ENCODE measurements at regions not wholly inside any gene's neighbourhood (a gene's known extent, or its start where the extent isn't known, plus 50 kb on each side); places are given as distances from the start of the nearest gene placed in this dataset.

GRCh38 chr18:61713502-61713901 is 179.3 kb downstream of the RNF152 start:
- H3K14ac ChIP-seq (ENCODE audit: insufficient read depth, low read length): no peak overlapping the region
- H3K9me3 ChIP-seq (ENCODE audit: control insufficient read depth, low read depth, low read length): no peaks in the 10 kb centered on the region
- H4K5ac ChIP-seq (ENCODE audit: insufficient read length, low read depth, low read length): no peak overlapping the region
- no peak overlapping the region for H2AK5ac ChIP-seq (ENCODE audit: insufficient read length, low read length)
- peaks cover 10% of the 10 kb centered on the region for H3K27me3 Mint-ChIP-seq (ENCODE audit: low read depth)
- no peak overlapping the region for H2AFZ ChIP-seq (ENCODE audit: low read length)
- H2BK5ac ChIP-seq (ENCODE audit: insufficient read length, low read length): no peak overlapping the region
- no peak overlapping the region for H2BK20ac ChIP-seq (ENCODE audit: low read depth, low read length, poor library complexity, severe bottlenecking)
- TF ChIP-seq CTCF (conservative IDR thresholded peaks at IDR 0.05): no peak
- no peak overlapping the region for H4K91ac ChIP-seq (ENCODE audit: insufficient read length, low read depth, low read length)
- no peaks in the 10 kb centered on the region for H4K20me1 ChIP-seq (ENCODE audit: control insufficient read depth, insufficient read depth, insufficient read length)
- H4K8ac ChIP-seq (replicated peaks; ENCODE audit: insufficient read length, low read depth, low read length): no peak overlapping the region
- H3K23ac ChIP-seq (ENCODE audit: insufficient read length, low read depth, low read length): no peak overlapping the region
- no peaks in the 10 kb centered on the region for H3K27me3 ChIP-seq (ENCODE audit: insufficient read depth, low read length)
- no peak overlapping the region for H3K27ac ChIP-seq (ENCODE audit: insufficient read length, low read depth, low read length)
- no peaks in the 10 kb centered on the region for H3K79me2 ChIP-seq (ENCODE audit: insufficient read depth, low read length)
- no peak overlapping the region for H3K18ac ChIP-seq (ENCODE audit: insufficient read length, low read depth, low read length)
- H3K9ac ChIP-seq (ENCODE audit: extremely low read depth, insufficient read length, low read length): no peak overlapping the region
- no peaks in the 10 kb centered on the region for H3K4me1 ChIP-seq (ENCODE audit: insufficient read depth, low read length)
- no peak overlapping the region for H3K27ac Mint-ChIP-seq
- H3K9me3 Mint-ChIP-seq: peaks cover 4 to 12% of the 10 kb centered on the region in 2 experiments; a peak in 2 of 5 replicates
- no peak overlapping the region for H3K4me2 ChIP-seq (ENCODE audit: insufficient read depth, insufficient read length, low read length)
- DNase-seq: no peak
- H3K4ac ChIP-seq (ENCODE audit: low read depth, low read length): no peak overlapping the region
- H3K56ac ChIP-seq (ENCODE audit: insufficient read length, low read depth, low read length): no peak overlapping the region
- H2BK12ac ChIP-seq (ENCODE audit: insufficient read length, low read depth, low read length): no peak overlapping the region
- no peak overlapping the region for H2BK120ac ChIP-seq (ENCODE audit: low read depth, low read length, poor library complexity, severe bottlenecking)
- H3K79me1 ChIP-seq (ENCODE audit: insufficient read depth, low read depth, low read length, poor library complexity, severe bottlenecking): no peaks in the 10 kb centered on the region
- no peak overlapping the region for H3T11ph ChIP-seq (ENCODE audit: low read length)
- no peaks in the 10 kb centered on the region for H3K23me2 ChIP-seq (ENCODE audit: insufficient read length, low read depth, low read length, poor library complexity, severe bottlenecking)
- peaks cover 2% of the 10 kb centered on the region in 2 experiments for H3K4me1 Mint-ChIP-seq
- peaks cover 0 to 2% (median 0%) of the 10 kb centered on the region in 3 experiments; a peak in 2 of 7 replicates for H3K36me3 Mint-ChIP-seq (ENCODE audit: insufficient read depth in 1 of 3, low read depth in 3 of 3)
- no peak overlapping the region for H2BK15ac ChIP-seq (ENCODE audit: low read depth, low read length)
- no peak overlapping the region for H3K4me3 Mint-ChIP-seq
